Lung (tissue), 11 donors: ENCODE measurements at regions not wholly inside any gene's neighbourhood (a gene's known extent, or its start where the extent isn't known, plus 50 kb on each side); places are given as distances from the start of the nearest gene placed in this dataset.
"Not testable (repeated sequence)": the region's sequence is repeated elsewhere in the genome, so short reads cannot be mapped to it uniquely, and the experiment has no call there.

Experiments used
- ATAC-seq: fragments of 200-7000 bp; cut with Tn5 transposase; one replicate; pipeline ENCODE4 v1.9.1; 2020; ENCODE audit warnings: moderate number of reproducible peaks; ENCODE audit not compliant: insufficient read depth, low FRiP score
- DNase-seq, 3 donors: peaks; one replicate each; pipeline ENCODE4 v3.0.0-alpha.2; 2013 to 2017
- H3K27ac ChIP-seq, 2 donors: one replicate each; pipeline ENCODE4 v1.5.1; 2013; ENCODE audit warnings: mild to moderate bottlenecking in 2 of 2, moderate library complexity in 2 of 2, control low read depth in 1 of 2, inconsistent platforms in 1 of 2, low read depth in 1 of 2, low read length in 1 of 2
- H3K27me3 ChIP-seq, 3 donors: one replicate each; pipeline ENCODE4 v1.5.1; 2013; ENCODE audit warnings: low read length in 2 of 3; ENCODE audit not compliant: control insufficient read depth in 3 of 3, insufficient read depth in 3 of 3
- H3K36me3 ChIP-seq, 4 donors: one replicate each; pipeline ENCODE4 v1.5.1; 2013; ENCODE audit warnings: low read length in 4 of 4, mild to moderate bottlenecking in 1 of 4, moderate library complexity in 1 of 4; ENCODE audit not compliant: control insufficient read depth in 4 of 4, insufficient read depth in 4 of 4
- H3K4me1 ChIP-seq, 5 donors: one replicate each; pipeline ENCODE4 v1.5.1; 2013; ENCODE audit warnings: low read length in 5 of 5, mild to moderate bottlenecking in 2 of 5, moderate library complexity in 1 of 5; ENCODE audit not compliant: control insufficient read depth in 5 of 5, insufficient read depth in 5 of 5
- H3K4me3 ChIP-seq: one replicate; pipeline ENCODE4 v1.5.1; 2013; ENCODE audit warnings: mild to moderate bottlenecking, control low read depth, moderate library complexity
- H3K9ac ChIP-seq, 2 donors: one replicate each; pipeline ENCODE4 v1.5.1; 2013; ENCODE audit warnings: low read length in 2 of 2, control low read depth in 1 of 2; ENCODE audit not compliant: insufficient read depth in 1 of 2
- H3K9me3 ChIP-seq, 4 donors: one replicate each; pipeline ENCODE4 v1.5.1; 2013; ENCODE audit warnings: low read length in 3 of 4, mild to moderate bottlenecking in 1 of 4, moderate library complexity in 1 of 4; ENCODE audit not compliant: control insufficient read depth in 4 of 4, insufficient read depth in 3 of 4
- WGBS, 2 donors: extraction: QIAGEN DNeasy Blood & Tissue Kit; methylation state at CpG; one replicate each; pipeline ENCODE4 v1.1.7; 2013; 5-methylcytosine and 5-hydroxymethylcytosine counted together
- TF ChIP-seq, protein P1 (sequence below): IDR thresholded peaks from 2 replicates; pipeline ENCODE4 v1.5.1; 2012; ENCODE audit warnings: mild to moderate bottlenecking; ENCODE audit errors: control extremely low read depth, extremely low read depth
- donor health status: control.
- donor health status: control.
- donor health status: Bipolar disorder and iron deficiency.
- donor health status: healthy.
- donor health status: DM: yes; HTN: yes; CAD: no.

DNA sequence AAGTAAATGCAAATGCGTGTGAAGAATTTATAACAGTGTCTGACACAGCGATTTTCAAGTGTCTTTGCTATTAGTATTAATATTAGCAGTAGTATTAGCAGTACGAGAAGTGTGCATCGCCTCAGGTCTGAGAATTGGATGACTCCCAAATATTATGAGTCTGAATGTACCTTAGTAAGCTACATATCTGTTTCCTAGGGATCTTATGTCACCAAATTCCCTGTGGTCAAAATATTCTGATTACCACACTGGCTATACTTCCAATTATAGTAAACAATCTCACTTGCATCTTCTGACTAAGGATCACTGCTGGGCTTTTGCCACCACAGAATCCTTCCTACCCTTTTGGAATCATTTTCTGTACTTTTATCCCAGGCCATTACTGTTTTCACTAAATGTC is 396.0 kb upstream of the MIS18BP1 start:
- H3K9ac ChIP-seq: no peak overlapping the region
- H3K4me1 ChIP-seq: peaks cover 0 to 3% (median 0%) of the 10 kb centered on the region in 5 donors
- no peak overlapping the region for H3K27ac ChIP-seq
- H3K9me3 ChIP-seq: no peaks in the 10 kb centered on the region
- ATAC-seq (no peak), DNase-seq (no peak)
- H3K36me3 ChIP-seq: no peaks in the 10 kb centered on the region
- no peak overlapping the region for H3K4me3 ChIP-seq
- TF ChIP-seq, protein P1, sequence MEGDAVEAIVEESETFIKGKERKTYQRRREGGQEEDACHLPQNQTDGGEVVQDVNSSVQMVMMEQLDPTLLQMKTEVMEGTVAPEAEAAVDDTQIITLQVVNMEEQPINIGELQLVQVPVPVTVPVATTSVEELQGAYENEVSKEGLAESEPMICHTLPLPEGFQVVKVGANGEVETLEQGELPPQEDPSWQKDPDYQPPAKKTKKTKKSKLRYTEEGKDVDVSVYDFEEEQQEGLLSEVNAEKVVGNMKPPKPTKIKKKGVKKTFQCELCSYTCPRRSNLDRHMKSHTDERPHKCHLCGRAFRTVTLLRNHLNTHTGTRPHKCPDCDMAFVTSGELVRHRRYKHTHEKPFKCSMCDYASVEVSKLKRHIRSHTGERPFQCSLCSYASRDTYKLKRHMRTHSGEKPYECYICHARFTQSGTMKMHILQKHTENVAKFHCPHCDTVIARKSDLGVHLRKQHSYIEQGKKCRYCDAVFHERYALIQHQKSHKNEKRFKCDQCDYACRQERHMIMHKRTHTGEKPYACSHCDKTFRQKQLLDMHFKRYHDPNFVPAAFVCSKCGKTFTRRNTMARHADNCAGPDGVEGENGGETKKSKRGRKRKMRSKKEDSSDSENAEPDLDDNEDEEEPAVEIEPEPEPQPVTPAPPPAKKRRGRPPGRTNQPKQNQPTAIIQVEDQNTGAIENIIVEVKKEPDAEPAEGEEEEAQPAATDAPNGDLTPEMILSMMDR: no peak
- WGBS, 2 donors: 89 to 90% methylated on average over 4 of the region's 4 CpGs
- no peaks in the 10 kb centered on the region for H3K27me3 ChIP-seq

GRCh38 chr14:45641541-45641940 is 388.5 kb upstream of the MIS18BP1 start:
- H3K9me3 ChIP-seq: peaks cover 0 to 4% (median 0%) of the 10 kb centered on the region in 4 donors
- DNase-seq (no peak), ATAC-seq (no peak)
- TF ChIP-seq, protein P1: no peak
- no peak overlapping the region for H3K4me3 ChIP-seq
- no peak overlapping the region for H3K27ac ChIP-seq
- H3K27me3 ChIP-seq: no peaks in the 10 kb centered on the region
- 54 to 58% methylated on average over 4 of the region's 4 CpGs for WGBS, 2 donors
- H3K4me1 ChIP-seq: no peaks in the 10 kb centered on the region
- no peak overlapping the region for H3K9ac ChIP-seq
- H3K36me3 ChIP-seq: no peaks in the 10 kb centered on the region

- H3K4me1 ChIP-seq, H3K27ac ChIP-seq, H3K9me3 ChIP-seq, H3K9ac ChIP-seq, H3K4me3 ChIP-seq, H3K36me3 ChIP-seq, H3K27me3 ChIP-seq, ATAC-seq, DNase-seq: not testable (repeated sequence)
- WGBS, 2 donors: 94% methylated on average over 37 to 46 of the region's 46 CpGs
Measured at GRCh38 chr14:45634651-45635441, 381.8 kb upstream of the MIS18BP1 start.

DNA sequence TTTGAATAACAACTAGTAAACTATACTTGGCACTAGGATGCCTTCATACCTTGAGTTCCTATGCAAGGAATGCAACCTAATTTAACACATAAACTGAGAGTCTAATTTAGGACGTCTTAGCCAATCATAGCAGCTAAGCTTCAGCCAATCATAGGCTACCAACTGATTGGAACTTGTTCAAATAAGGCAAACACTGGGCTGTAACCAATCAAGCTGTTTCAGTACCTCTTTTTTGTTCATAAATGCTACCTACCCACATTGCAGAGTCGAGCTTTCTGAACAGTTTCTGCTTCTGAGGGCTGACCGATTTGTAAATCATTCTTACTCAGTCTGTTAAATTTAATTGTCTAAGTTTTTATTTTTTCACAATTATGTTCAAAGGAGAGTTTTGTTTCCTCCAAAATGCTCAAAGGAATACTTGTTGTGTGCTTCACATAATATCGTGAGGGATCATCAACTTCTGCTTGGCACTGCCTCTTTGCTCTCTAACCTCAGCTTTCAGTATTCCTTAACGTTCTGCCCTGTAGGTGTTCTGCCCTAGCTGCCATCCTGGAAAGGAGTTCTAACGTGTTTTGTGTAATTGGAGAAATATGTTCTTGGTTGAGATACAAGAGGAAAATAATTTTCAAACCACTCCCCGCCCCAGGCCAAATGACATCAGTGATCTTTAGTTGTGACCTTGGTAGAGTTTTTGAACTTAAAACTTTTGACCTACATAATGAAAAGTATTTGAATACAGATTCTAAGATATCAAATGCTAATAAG is 380.4 kb upstream of the MIS18BP1 start:
- peaks cover 0 to 6% (median 0%) of the 10 kb centered on the region in 4 donors for H3K9me3 ChIP-seq
- no peaks in the 10 kb centered on the region for H3K27me3 ChIP-seq
- H3K4me1 ChIP-seq: no peaks in the 10 kb centered on the region
- no peaks in the 10 kb centered on the region for H3K36me3 ChIP-seq
- no peak for DNase-seq
- WGBS, 2 donors: 81 to 82% methylated on average over 7 of the region's 7 CpGs
- ATAC-seq: no peak
- H3K9ac ChIP-seq: no peak overlapping the region
- TF ChIP-seq, protein P1: no peak
- H3K4me3 ChIP-seq: no peak overlapping the region
- no peak overlapping the region for H3K27ac ChIP-seq
